Endothelial cell of hepatic sinusoid (primary cell): ENCODE measurements at regions not wholly inside any gene's neighbourhood (a gene's known extent, or its start where the extent isn't known, plus 50 kb on each side); places are given as distances from the start of the nearest gene placed in this dataset.

Experiments used
- in situ Hi-C: cut with HindIII; loops from 2 replicates; pipeline ENCODE4 v1.10.0; 2017; ENCODE audit warnings: low sequenced_read_pairs

- in situ Hi-C loops = loop anchor here (5.0 kb wide), 1 partner anchor 34 kb away; no protein-coding TSS in a partner anchor
Measured at GRCh38 chr1:34688006-34688741, 66.7 kb upstream of the GJB5 start.

DNA sequence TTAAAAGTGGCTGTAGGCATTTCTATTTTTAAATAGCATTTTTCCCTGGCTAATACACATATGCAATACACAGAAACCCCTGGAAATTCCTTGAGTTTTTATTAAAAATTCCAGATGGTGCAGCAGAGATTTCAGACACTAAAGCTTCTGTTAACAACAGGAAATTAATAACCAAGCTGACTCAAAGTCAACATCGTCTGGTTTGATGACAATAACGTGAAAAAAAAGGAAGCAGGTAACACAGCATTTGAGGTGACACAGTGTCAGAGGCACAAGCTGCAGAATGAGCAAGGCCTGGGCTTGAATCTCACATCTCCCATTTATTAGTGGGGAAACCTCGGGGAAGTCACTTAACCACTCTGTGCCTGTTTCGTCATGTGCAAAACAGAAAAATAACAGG is 64.6 kb upstream of the GJB5 start:
- in situ Hi-C loops = no loop called here

GRCh38 chr1:34693081-34693480 is 61.8 kb upstream of the GJB5 start:
- in situ Hi-C loops = no loop called here

DNA sequence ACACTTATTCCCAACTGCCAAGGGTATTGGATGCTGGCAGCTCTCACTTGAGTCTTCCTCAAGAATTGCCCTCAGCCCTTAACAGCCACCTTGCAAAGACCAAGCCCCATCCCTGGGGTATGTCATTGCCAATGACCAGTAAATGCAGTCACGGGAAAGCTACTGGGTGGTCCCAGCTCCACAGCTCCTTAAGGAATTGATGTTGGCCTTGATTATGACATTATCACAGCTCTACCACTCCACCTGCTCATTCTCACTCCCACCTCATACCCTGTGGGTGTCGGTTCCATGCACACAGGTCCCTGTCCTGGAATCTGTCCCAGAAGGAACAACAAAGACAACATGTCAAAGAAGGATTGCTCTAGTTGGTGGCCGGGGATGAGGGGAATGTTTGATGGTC is 60.5 kb upstream of the GJB5 start:
- in situ Hi-C loops = no loop called here

DNA sequence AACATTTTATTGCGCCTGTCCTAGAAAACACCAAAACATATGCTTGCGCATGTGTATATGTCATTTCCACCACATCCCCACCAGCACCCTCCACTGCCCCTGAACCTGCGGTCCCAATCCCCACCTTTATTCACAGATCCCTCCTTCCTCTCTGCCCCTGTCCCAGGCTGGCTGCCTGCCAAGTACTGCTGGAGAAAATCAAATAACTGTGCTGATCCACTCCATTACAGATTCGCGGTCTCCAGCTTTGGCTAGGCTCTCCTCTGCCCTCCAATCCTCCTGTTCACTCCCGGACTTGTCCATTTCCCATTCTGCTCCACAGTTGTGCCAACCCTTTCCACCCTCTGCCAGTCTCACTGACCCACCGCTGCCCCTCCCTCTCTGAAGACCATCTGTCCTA is 59.3 kb upstream of the GJB5 start:
- in situ Hi-C loops = no loop called here

DNA sequence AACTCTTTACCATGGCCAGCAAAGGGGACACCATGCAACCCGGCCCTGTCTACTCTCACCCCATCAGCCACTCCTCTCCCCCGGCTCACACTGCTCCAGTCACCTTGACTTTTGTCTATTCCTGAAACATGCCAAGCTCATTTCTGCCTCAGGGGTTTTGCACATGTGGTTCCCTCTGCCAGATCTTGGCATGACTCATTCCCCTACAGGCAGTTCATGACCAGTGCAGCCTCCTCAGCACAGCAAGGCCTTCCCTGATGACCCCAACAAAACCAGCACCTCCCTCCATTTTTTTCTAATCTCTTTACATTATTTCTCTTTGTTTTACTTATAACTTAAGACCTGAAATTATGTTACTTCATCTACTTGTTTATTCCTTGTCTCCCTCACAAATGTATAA is 58.6 kb upstream of the GJB5 start:
- in situ Hi-C loops = no loop called here

DNA sequence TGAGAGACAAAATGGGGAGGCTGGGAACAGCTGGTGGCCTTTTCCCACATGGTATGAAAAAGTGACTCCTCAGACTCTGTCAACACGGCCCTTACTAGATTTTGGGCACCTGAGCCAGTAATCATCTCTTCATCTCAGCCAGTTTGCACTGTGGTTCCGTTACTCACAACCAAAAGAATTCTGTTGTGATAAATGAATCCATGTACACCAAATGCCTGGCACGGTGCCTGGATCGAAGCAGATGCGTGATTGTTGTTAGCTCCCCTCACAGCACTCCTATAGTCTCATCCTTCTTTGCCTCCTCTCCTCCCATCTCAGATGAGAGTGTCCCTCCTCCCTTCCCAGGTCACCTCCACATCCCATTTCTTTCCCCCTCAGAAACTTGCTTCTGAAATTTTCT is 57.9 kb upstream of the GJB5 start:
- in situ Hi-C loops = no loop called here

DNA sequence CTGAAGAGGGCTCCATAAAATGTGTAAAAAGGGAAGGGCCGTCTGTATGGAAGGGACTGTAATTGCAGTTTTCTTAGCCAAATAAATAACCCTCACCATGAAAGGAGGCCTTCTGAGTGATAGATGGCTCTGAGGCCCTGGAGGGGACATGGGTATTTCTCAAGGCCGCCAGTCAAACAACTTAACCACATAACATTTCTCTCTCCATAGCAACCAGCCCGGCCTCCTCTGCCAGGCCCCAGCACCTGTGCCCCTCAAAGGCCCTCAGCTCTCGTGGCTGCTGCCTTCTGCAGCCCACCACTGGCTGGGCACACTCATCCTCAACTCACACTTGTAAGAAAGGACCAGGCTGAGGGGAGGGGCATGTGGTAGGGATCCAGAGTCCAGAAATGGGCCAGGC is 57.0 kb upstream of the GJB5 start:
- in situ Hi-C loops = no loop called here

DNA sequence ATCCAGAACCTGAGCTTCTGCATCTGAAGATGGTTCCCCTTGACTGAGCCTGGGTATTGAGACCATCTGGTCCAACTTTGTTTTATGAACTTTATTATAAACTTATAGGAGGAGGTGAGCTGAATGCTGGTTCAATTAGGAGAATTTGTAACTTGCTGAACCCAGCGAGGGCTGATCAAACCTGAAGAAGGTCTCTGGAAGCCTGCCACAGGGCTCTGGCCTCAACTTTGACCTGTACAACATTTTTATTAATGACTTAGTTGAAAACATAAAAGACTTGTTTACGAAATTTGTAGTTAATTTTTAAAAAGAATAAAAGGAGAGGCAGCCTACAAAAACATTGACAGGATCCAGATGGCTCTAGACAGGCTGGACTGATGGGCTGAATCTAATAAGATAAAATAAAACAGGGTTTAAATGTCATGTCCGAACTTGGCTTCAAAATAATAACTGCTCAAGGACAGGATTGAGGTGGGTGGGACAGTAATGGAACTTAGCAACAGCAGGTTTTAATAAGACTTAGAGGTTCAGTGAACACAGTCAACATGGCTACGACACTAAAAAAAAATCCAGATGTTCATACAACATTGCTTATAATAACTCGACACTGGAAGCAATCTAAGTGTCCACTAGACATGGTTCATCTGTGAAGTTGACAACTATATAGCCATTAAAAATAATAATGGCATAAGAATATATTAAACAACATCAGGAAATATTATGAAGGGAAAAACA is 53.4 kb upstream of the GJB5 start:
- in situ Hi-C loops = no loop called here
